ENCODE measurements at regions not wholly inside any gene's neighbourhood (a gene's known extent, or its start where the extent isn't known, plus 50 kb on each side); places are given as distances from the start of the nearest gene placed in this dataset.
"Not testable (repeated sequence)": the region's sequence is repeated elsewhere in the genome, so short reads cannot be mapped to it uniquely, and the experiment has no call there.

DNA sequence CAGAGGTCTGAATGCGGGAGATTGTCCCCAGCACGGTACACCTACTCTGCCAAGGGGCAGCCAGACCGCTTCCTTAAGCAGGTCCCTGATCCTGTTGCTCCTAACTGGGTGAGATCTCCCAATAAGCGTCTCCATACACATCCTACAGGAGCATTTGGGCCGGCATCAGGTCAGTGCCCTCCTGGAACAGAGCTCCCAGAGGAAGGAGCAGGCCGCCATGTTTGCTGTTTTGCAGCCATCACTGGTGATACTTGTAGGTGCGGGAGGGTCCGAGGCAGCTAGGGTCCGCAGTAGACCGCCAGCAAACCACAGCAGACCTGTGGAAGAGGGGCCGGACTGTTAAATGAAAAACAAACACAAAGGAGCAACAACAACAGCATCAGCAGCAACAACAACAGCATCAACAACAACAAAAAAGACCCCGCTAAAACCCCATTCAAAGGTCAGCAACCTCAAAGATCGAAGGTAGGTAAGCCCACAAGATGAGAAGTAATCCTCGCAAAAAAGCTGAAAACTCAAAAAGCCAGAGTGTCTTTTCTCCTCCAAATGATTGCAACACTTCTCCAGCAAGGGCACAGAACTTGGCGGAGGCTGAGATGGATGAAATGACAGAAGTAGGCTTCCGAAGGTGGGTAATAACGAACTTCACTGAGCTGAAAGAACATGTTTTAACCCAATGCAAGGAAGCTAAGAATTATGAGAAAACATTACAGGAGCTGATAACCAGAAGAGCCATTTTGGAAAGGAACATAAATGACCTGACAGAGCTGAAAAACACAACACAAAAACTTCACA lies 79.0 kb upstream of the CDH7 start:
- Histone ChIP-seq H2AK5ac (ENCODE audit: low read length) (no peak overlapping the region), H3K79me1 (ENCODE audit: low read length) (no peaks in the 10 kb centered on the region), H3K9ac (ENCODE audit: low read length) (no peak overlapping the region), H3K4me2 (ENCODE audit: low read length) (no peak overlapping the region), H3K79me2 (ENCODE audit: control insufficient read depth, insufficient read depth, low read length, poor library complexity) (no peaks in the 10 kb centered on the region), H2BK5ac (ENCODE audit: low read depth, low read length, poor library complexity) (no peak overlapping the region), H4K8ac (ENCODE audit: low read depth, low read length) (no peak overlapping the region), H4K91ac (ENCODE audit: low read depth, low read length) (no peak overlapping the region), H3K23ac (ENCODE audit: low read length) (no peak overlapping the region), H3K14ac (ENCODE audit: low read length) (no peak overlapping the region), H4K12ac (ENCODE audit: low read depth, low read length) (no peak overlapping the region), H3K27ac (ENCODE audit: low read depth, low read length) (no peak overlapping the region), H3K36me3 (ENCODE audit: control insufficient read depth in 1 of 2, insufficient read depth in 2 of 2, low read length in 2 of 2) (no peaks in the 10 kb centered on the region), H3K9me3 (ENCODE audit: insufficient read depth, low read depth, low read length) (no peaks in the 10 kb centered on the region), H3K4me3 (ENCODE audit: low read depth, low read length) (no peak overlapping the region), H3K4me1 (ENCODE audit: control insufficient read depth in 1 of 2, insufficient read depth in 2 of 2, low read length in 2 of 2) (no peaks in the 10 kb centered on the region), H2AFZ (ENCODE audit: insufficient read depth, low read length, poor library complexity) (no peak overlapping the region), H2BK120ac (ENCODE audit: insufficient read depth, low read length, poor library complexity) (no peak overlapping the region), H3K4ac (ENCODE audit: low read depth, low read length) (no peak overlapping the region), H2BK12ac (ENCODE audit: low read length) (no peak overlapping the region), H3K18ac (ENCODE audit: low read length) (no peak overlapping the region), H3K27me3 (ENCODE audit: insufficient read depth, low read length) (no peaks in the 10 kb centered on the region)
- no peak for DNase-seq
- no CpG with 5 or more reads among the region's 17 CpGs for WGBS (ENCODE audit: extremely low coverage, insufficient coverage, insufficient read length)

DNA sequence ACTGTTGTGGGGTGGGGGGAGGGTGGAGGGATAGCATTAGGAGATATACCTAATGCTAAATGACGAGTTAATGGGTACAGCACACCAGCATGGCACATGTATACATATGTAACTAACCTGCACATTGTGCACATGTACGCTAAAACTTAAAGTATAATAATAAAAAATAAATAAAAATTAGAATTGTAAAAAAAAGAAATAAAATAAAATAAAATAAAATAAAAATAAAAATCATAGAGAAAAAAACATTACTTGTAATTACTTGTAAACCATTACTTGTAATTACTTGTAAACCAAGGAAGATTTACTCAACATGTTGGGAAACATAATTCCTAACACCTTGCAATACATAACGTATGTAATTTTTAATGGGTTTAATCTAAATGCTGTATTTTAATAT lies 80.7 kb upstream of the CDH7 start:
- H3K9ac ChIP-seq (ENCODE audit: low read length); H3K79me1 ChIP-seq (ENCODE audit: low read length); H2AK5ac ChIP-seq (ENCODE audit: low read length); DNase-seq; H2AFZ ChIP-seq (ENCODE audit: insufficient read depth, low read length, poor library complexity); H3K18ac ChIP-seq (ENCODE audit: low read length); H3K4me1 ChIP-seq (ENCODE audit: control insufficient read depth in 1 of 2, insufficient read depth in 2 of 2, low read length in 2 of 2); H3K79me2 ChIP-seq (ENCODE audit: control insufficient read depth, insufficient read depth, low read length, poor library complexity); H3K27me3 ChIP-seq (ENCODE audit: insufficient read depth, low read length); H4K91ac ChIP-seq (ENCODE audit: low read depth, low read length); H2BK12ac ChIP-seq (ENCODE audit: low read length); H2BK5ac ChIP-seq (ENCODE audit: low read depth, low read length, poor library complexity); H3K14ac ChIP-seq (ENCODE audit: low read length); H3K27ac ChIP-seq (ENCODE audit: low read depth, low read length); H2BK120ac ChIP-seq (ENCODE audit: insufficient read depth, low read length, poor library complexity); H3K23ac ChIP-seq (ENCODE audit: low read length); H3K4me2 ChIP-seq (ENCODE audit: low read length); H4K12ac ChIP-seq (ENCODE audit: low read depth, low read length); H3K9me3 ChIP-seq (ENCODE audit: insufficient read depth, low read depth, low read length); H3K4ac ChIP-seq (ENCODE audit: low read depth, low read length); H4K8ac ChIP-seq (ENCODE audit: low read depth, low read length); H3K36me3 ChIP-seq (ENCODE audit: control insufficient read depth in 1 of 2, insufficient read depth in 2 of 2, low read length in 2 of 2); H3K4me3 ChIP-seq (ENCODE audit: low read depth, low read length): not testable (repeated sequence)
- WGBS (ENCODE audit: extremely low coverage, insufficient coverage, insufficient read length): no CpG with 5 or more reads among the region's 3 CpGs

DNA sequence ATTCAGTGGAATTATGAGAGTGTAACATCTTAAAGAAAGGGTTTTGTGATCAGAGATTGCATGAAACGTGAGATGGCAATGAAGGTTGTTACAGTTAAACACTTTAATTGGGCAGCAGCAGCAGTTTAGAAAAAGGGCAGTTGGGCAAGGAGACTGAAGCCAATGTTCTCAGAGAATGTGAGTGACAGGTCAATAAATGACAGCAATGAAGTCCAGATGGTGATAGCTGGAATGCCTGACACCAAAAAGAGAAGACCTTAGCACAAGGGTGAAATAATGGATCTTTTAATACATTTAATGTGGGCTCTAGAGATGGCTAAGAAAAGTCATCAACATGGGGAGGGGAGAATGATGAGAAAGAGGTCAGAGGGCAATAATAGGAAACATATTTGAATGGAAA lies 89.4 kb upstream of the CDH7 start:
- Histone ChIP-seq H3K9ac (ENCODE audit: low read length) (no peak overlapping the region), H2AK5ac (ENCODE audit: low read length) (no peak overlapping the region), H3K4me3 (ENCODE audit: low read depth, low read length) (no peak overlapping the region), H3K4ac (ENCODE audit: low read depth, low read length) (no peak overlapping the region), H4K91ac (ENCODE audit: low read depth, low read length) (no peak overlapping the region), H2BK12ac (ENCODE audit: low read length) (no peak overlapping the region), H3K4me1 (ENCODE audit: control insufficient read depth in 1 of 2, insufficient read depth in 2 of 2, low read length in 2 of 2) (no peaks in the 10 kb centered on the region), H3K18ac (ENCODE audit: low read length) (no peak overlapping the region), H2AFZ (ENCODE audit: insufficient read depth, low read length, poor library complexity) (no peak overlapping the region), H3K4me2 (ENCODE audit: low read length) (no peak overlapping the region), H4K12ac (ENCODE audit: low read depth, low read length) (no peak overlapping the region), H3K14ac (ENCODE audit: low read length) (no peak overlapping the region), H2BK5ac (ENCODE audit: low read depth, low read length, poor library complexity) (no peak overlapping the region), H4K8ac (ENCODE audit: low read depth, low read length) (no peak overlapping the region), H3K79me1 (ENCODE audit: low read length) (no peaks in the 10 kb centered on the region), H3K27me3 (ENCODE audit: insufficient read depth, low read length) (no peaks in the 10 kb centered on the region), H3K79me2 (ENCODE audit: control insufficient read depth, insufficient read depth, low read length, poor library complexity) (no peaks in the 10 kb centered on the region), H2BK120ac (ENCODE audit: insufficient read depth, low read length, poor library complexity) (no peak overlapping the region), H3K36me3 (ENCODE audit: control insufficient read depth in 1 of 2, insufficient read depth in 2 of 2, low read length in 2 of 2) (no peaks in the 10 kb centered on the region), H3K23ac (ENCODE audit: low read length) (no peak overlapping the region), H3K9me3 (ENCODE audit: insufficient read depth, low read depth, low read length) (no peaks in the 10 kb centered on the region), H3K27ac (ENCODE audit: low read depth, low read length) (no peak overlapping the region)
- no CpG with 5 or more reads among the region's 1 CpG for WGBS (ENCODE audit: extremely low coverage, insufficient coverage, insufficient read length)
- no peak for DNase-seq

DNA sequence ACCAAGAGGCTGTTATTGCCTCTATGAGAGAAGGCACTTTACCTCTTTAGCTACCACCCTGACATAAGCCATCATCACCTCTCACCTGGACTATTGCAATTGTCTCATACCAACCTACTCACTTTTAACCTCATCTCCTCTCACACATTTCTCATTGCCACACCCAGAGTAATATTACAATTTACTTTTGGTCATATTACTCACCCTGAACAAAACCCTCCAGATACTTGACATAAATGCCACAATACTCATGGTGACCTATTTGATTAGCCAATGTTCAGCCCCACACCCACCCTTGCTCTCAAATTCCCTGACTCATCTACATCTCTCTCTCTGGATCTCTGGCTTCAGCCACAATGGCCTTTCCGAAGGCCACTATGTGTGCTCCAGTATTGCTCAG lies 90.9 kb upstream of the CDH7 start:
- Histone ChIP-seq H3K23ac (ENCODE audit: low read length) (no peak overlapping the region), H3K79me2 (ENCODE audit: control insufficient read depth, insufficient read depth, low read length, poor library complexity) (no peaks in the 10 kb centered on the region)
- WGBS (ENCODE audit: extremely low coverage, insufficient coverage, insufficient read length): no CpG with 5 or more reads among the region's 1 CpG

More for the DNA sequence above, 90.9 kb upstream of the CDH7 start:
- no peak for DNase-seq
- H3K27ac ChIP-seq (ENCODE audit: low read depth, low read length): no peak overlapping the region
- no peak overlapping the region for H4K12ac ChIP-seq (ENCODE audit: low read depth, low read length)
- no peak overlapping the region for H2BK5ac ChIP-seq (ENCODE audit: low read depth, low read length, poor library complexity)
- no peaks in the 10 kb centered on the region for H3K27me3 ChIP-seq (ENCODE audit: insufficient read depth, low read length)
- no peak overlapping the region for H3K4ac ChIP-seq (ENCODE audit: low read depth, low read length)
- no peak overlapping the region for H2BK12ac ChIP-seq (ENCODE audit: low read length)
- no peak overlapping the region for H3K9ac ChIP-seq (ENCODE audit: low read length)
- no peaks in the 10 kb centered on the region for H3K9me3 ChIP-seq (ENCODE audit: insufficient read depth, low read depth, low read length)
- no peak overlapping the region for H3K14ac ChIP-seq (ENCODE audit: low read length)
- H3K4me2 ChIP-seq (ENCODE audit: low read length): no peak overlapping the region
- no peak overlapping the region for H3K18ac ChIP-seq (ENCODE audit: low read length)
- H2AFZ ChIP-seq (ENCODE audit: insufficient read depth, low read length, poor library complexity): no peak overlapping the region
- H3K4me1 ChIP-seq (ENCODE audit: control insufficient read depth in 1 of 2, insufficient read depth in 2 of 2, low read length in 2 of 2): no peaks in the 10 kb centered on the region
- H4K8ac ChIP-seq (ENCODE audit: low read depth, low read length): no peak overlapping the region
- no peak overlapping the region for H2BK120ac ChIP-seq (ENCODE audit: insufficient read depth, low read length, poor library complexity)
- no peak overlapping the region for H4K91ac ChIP-seq (ENCODE audit: low read depth, low read length)
- H2AK5ac ChIP-seq (ENCODE audit: low read length): no peak overlapping the region
- H3K4me3 ChIP-seq (ENCODE audit: low read depth, low read length): no peak overlapping the region
- H3K79me1 ChIP-seq (ENCODE audit: low read length): no peaks in the 10 kb centered on the region
- H3K36me3 ChIP-seq (ENCODE audit: control insufficient read depth in 1 of 2, insufficient read depth in 2 of 2, low read length in 2 of 2): no peaks in the 10 kb centered on the region

Data from trophoblast cell (in vitro differentiated cells and primary cell).